ENCODE measurements at regions not wholly inside any gene's neighbourhood (a gene's known extent, or its start where the extent isn't known, plus 50 kb on each side); places are given as distances from the start of the nearest gene placed in this dataset.

DNA sequence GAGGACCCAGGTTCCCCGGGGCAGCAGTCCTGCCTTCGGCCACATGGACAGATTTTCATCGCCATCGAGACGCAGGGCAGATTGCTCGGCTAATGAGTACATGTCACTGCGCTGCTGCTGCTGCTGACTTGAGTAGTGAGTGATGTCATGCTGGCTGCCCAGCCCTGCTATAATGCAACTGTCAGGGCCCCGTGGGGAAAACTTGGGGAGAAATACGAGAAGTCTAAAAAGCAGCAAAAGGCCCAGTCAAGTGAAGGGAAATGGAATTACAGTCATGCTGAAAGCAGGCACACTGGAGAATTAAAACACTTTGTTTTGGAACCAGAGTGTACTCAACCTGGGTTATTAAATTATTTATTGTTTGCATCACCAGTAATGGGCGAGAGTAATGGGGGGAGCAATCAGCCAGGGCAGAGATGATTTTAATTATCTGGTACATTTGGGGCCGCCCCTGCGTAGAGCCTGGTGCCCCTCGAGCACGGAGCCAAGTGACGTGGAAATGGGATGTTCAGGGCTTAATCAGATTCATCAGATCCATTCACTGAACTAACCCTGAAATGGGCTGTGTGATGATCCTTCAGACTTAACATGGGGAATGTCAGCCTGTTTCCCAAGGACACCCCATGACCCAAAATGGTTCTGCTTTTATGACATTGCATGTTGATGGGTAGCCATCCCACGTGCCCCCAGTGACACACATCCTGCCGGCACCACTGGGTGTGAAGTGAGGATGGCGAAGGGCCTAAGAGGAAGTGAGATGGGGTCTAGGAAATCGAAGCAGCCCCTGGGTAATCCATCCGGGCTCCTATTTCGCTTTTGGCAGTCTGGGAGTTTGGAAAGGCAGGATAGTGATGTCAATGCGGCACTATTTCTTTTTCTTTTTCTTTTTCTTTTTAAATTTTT is 241.6 kb upstream of the CADM1 start:
- DNase-seq, result peak; percentile 17

DNA sequence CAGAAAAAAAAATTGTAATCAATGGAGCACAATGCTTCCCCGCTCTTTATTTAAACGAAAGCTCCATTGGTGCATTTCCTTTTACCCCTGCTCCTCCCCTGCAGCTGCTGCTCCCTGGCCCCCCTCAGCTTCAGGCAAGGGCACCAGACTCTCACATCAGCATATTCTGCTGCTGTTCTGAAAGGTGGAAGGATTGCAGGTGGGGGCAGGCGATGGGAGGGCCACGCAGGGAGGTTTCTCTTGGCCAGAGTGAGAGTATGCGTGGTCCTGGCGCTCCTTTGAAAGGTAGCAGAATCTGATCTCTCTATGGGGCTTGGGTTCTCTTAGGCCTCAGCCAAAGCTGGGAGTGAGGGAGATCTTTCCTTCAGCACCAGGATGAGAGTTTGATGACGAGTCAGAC is 240.9 kb upstream of the CADM1 start:
- no peak for DNase-seq

DNA sequence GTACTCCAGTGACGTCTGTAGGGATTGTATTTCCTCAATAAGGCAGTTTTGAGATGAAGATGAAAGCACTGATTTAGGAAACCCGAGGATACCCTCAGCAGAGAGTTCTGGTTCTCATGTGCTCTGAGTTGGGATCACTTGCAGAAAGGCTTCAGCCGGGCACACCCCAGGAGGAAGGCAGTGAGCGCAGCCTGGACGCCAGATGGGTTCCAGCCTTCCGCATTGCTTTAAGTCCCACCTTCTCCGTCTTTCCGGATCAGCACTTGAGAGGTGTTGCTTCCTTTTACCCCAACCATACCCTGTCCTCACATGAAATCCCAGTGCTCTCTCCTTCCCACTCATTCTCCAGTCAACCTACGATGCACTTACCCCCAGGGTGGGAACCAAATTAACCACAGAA is 239.5 kb upstream of the CADM1 start:
- no peak for DNase-seq

DNA sequence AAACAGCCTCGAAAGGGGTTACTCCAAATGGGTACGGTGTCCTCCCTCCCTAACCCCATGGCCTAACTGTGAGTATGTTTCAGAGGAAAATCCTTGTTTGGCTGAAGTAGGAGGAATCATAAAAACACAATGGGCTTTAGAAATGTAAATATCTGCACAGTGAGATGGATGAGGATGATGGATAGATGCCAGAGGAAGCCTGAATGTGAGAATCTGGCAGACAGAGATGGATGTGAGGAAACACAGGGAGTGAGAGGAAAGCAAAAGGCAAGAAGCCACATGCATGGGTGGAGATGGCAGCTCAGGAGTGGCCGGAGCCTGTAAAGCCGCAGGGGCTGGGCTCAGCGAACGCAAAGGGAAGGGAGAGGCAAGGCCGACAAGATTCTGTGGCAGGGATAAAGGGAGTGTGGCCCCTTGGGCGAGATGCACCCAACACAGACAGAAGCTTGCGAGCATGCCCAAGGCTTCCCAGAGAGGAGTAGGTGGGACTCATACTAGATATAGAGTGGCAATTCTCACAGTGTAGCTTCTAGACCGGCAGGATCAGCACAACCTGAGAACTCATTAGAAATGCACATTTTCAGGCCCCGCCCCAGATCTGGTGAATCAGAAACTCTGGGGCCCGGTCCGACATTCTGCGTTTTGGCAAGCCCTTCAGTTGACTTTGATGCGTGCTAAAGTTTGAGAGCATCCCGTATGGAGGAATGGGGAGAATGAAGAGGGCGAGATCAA is 237.3 kb upstream of the CADM1 start:
- DNase-seq, result no peak

DNA sequence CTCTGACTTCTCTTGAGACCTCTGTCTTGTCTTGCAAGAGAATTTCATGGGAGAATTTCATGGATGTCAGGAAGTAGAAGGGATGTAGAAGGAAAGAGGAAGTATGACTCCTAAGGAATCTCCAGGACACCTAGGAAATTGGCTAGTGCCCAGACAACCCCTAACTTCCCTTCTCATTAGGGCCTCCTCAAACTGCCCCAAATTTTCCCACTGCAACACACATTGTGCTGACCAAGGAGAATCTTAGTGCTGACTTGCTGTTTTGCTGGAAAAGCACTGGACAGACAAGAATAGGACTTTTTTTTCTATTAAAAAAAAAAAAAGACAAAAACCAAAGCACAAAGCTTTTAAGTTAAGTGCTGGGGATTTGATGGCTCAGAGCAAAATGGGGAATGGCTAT is 236.1 kb upstream of the CADM1 start:
- no peak for DNase-seq

DNA sequence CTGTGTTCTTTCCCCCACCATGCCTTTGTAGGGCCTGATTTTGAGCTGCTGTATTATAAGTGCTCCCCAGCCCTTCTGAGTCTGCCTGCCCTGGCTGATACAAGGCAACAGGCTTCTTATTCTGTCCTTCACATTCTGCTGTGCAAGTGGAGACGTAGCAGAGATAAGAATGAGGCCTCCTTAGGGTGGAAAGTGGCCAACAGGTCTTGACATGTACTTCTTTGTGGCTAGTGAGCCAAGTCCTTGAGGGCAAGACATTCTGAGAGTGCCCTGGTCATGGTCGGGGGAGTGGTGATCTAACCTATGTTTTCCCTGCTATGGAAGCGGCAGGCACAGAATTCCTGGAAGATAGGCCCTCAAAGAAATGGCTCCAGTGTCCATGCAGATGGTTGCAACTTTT is 235.7 kb upstream of the CADM1 start:
- no peak for DNase-seq

DNA sequence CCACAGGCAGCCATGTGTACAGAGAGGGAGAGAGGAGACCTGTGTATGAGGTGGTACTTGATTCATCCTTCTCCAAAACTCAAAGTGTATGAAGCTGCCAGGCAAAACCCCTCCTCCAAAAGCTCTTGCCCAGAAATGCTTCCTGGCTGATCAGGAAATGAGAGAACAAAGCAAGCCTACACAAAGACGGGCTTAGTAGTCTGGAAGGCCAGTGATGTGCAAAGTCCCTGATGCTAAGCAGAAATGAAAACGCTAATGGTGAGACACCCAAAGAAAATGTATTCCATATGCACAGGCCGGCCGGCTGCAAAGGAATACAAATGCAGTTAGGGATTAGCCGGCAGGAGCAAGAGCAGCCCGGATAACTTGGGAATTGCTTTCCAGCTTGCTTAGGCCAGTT is 234.9 kb upstream of the CADM1 start:
- DNase-seq, result no peak

DNA sequence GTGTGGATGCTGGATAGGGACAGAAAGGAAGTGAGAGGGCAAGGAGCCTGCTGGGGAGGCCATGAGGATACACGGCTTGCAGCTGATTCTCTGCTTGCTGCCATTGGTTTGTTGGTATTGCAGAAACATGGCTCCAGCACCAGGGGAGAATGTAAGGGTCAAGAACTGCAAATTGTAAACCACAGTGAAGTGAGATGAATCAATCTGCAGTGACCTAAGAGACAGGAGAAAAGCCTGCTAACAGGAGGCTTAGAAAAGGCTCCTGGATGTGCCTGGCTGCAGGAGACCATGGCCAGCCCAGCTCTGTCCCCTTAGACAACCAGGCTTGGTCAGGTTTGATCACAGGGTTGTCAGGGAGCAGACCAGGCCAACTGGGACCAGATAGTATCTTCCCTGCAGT is 233.7 kb upstream of the CADM1 start:
- DNase-seq, result no peak

DNA sequence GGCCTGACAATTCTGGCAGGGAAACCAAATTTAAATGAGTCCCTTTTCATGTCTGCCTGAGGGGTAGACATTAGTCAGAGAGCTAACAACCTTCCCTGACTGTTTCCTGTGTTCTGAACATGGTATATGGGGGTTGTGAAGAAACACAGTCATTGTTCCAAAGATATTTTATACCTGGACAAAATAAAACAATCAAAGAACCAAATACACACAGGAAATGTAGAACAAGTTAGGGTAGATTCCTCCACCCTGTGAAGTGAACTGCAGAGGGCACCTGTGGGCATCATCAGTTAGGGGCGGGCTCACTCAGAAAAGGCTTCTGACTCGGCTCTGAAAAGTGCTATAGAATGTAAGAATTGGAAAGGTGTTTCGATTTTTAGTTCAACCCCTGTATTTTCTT is 231.9 kb upstream of the CADM1 start:
- no peak for DNase-seq

DNA sequence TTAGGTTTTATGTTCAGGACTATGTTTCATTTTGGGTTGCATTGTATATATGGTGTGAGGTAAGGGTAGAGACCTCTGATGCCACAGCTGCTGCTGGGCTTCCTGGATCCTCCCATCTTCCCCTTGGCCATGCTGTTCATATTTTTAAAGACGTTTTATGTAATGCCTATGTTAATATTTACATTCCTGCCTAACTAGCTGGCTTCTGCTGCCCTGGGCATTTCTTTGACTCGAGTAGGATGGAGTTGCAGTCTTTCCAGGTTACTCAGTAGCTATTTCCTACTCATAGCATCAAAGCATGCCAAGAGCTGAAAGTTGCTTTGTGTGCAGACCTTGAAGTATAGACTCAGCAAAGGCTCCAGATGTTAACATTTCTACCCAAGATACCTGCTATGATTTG is 220.5 kb upstream of the CADM1 start:
- peak; percentile 63 for DNase-seq

DNA sequence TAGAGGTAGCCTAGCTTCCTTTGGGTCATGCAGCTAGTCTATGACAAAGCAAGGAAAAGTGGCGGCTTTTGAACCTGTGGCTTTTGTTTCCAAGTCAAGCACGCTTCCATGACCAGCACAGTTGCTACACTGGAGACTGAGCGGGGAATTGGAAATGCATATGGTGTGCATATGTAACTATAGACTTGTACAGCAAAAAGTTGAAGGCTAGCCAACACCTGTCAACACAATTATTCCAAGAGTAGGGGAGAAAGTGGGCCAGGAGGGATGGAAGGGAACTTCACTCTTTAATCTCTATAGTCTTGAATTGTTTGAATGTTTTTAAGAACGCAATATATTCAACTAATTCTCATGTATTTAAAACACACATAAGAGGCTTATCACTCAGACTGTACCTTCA is 218.5 kb upstream of the CADM1 start:
- DNase-seq, result no peak

DNA sequence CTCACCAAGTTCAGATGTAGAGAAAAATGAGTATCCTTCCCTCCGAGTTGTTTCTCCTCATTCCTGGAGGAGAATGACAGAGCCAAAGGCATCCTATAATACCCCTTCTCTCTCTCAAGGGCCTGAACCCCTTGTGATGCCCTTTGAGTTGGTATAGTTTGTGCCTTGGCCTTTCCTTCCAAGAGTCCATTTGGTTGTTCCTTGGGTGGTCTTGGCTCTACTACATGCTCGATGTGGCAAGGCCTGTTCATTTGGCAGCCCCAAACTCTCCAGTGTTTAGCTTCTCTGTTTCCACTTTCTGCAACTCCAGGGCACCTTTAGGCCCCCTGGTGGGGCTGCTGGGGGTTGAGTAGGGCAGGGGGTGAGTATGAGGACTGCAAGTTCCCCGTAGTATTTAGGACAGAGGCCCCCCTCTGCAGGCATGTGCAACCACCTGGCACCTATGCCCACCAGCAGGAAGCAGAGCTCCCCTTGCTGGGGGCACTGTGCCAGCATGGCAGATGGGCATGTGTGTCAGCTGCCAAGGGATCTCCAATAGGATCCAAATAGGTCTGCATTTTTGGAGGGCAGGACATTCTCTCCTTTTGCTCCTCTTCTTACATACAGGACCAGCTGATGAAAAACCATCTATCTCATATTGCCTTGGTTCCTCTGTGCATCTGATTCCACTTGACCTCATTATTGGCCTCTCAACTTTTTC is 217.2 kb upstream of the CADM1 start:
- DNase-seq, result no peak

DNA sequence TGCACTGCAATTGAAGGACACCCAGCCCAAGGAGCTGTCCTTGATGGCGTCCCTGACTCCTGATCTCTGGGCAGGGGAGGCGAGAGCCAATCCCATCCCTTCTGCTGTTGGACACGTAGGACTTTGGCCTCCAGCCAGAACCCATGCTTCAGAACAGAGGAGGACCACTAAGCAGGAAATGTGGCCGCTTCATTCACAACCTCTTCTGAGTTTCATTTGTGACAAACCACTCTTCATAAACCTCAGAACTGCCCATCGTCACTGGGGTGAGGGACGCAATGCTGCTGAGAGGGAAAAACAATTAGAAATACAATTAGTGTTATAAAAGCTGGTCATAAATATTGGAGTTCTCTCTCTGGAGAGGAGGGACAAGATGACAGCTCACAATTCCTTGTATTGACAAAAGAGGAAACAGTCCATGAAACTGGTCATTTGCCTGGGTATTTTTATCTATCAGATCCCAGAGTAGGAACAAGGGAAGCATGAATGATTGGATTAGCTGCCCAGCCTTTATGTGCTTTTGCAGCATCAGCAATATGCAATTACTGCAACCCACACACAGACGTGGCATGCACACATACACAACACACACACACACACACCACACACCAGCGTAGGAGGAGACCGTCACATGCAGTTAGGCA is 216.5 kb upstream of the CADM1 start:
- no peak for DNase-seq

DNA sequence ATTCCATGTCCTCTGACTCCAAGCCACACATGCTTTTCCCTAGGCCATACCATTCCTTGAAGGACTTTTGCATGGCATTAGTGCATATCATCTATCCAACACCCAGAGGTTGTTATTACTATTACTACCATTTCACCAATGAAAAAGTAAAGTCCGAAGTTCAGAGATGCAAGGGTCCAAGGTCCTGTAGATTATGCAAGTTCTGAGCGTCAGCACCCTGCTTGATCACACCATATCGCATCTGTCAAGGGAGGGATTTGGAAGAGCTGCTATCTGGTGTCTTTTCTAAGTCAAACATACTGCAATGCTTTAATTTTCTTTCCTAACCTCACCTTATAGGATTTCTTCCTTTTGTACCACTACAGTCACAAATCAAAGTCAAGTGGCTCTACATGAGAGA is 214.7 kb upstream of the CADM1 start:
- no peak for DNase-seq

DNA sequence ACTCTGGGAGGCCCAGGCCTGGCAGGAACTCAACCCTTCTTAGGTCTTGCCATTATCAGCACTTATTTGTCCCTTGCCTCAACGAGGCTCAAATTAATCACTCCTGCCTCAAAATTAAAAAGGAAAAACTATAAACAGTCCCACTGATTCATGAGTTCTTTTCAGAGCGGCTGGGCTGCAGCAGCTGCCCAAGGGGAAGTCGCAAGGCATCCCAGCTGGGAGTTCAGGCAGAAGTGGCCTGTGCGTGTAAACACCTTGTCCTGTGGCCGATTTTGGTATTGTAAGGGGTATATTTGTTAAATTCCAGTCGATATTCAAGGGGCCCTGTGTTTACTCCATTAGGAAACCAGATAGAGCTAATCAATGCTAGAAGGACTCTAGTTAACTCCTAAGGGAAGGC is 213.9 kb upstream of the CADM1 start:
- no peak for DNase-seq

DNA sequence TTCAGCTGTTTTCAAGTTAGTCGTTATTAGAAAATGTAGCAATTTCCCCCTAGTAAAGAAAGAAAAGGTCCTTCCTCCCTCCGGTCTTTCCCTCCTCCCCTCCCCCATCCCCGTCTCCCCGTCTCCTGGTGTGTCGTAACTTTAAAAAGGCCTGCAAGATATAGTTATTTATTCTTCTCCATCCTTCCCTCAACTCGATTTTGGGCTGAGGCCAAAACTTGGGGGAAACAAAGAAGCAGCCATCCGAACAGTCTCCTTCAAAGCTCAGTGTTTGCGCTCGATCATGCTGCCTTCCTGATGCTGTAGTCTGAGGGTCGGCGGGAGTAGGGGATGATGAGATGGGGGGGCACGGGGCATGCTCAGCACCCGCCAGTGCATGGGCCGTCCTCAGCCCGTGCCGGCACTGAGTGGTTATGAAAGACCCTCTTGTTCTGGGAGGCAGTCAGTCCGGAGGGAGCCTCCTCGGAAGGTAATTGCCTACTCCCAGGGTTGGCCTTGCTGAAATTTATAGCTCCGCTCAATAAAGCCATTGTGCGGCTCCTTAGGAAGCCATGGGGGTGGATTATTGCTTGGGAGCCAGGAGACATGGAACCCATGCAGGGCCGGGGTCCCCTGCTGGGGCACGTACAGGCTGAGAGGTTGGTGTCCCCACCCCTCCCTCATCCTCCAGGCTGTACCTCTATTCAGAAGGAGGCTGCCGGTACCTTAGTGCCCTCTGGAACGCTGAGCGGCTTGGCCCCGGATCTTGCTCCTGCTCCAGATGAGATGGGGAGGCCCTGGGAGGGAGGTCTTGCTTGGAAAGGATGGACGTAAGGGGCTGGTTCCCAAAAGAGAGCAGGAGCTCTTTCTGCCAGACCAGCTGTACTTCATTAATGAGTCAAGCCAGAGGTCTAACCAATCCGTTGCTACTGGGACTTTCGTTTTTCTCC is 212.7 kb upstream of the CADM1 start:
- DNase-seq, result no peak

DNA sequence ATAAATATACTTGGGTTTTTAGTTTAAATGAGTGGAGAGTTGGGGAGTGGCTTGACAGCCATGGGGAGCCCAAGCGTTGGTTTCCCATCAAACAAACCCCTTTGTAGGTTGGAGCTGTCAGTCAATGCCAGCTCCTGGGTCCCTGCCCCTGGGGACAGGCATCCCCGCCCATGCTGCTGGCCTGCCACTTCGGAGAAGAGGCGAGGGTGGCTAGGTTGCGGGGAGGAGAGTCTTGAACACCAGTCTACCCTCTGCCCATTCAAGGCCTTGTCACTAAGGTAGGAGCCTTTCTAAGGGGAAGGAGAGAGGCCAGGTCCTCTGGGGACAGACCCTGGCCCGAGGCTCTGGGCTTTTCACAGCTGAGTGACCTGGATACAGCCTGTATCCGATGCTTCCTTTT is 211.9 kb upstream of the CADM1 start:
- no peak for DNase-seq

DNA sequence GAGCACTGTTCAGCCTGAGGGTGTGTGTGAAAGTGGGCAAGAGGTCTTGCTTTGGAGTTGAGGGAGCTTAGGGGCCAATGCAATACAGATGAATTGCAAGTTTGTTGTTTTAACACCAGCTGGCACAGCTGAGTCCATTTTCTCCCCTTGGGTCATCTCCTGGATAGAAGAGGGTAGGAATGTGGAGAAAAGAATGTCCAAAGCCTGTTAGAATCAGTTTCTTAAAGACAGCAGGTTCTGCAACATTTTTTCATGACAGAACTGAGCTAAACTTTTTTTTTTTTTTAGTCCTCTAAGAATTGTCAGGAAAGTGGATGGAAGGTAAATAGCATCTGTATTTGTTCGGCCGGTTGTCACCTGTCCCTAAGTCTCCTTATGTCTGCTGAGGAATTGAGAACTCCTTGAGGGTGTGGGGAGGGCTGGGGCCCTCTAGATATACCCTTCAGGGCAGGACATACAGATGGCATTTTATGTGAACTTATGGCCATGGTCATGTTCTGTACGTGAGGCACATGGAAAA is 211.1 kb upstream of the CADM1 start:
- no peak for DNase-seq

DNA sequence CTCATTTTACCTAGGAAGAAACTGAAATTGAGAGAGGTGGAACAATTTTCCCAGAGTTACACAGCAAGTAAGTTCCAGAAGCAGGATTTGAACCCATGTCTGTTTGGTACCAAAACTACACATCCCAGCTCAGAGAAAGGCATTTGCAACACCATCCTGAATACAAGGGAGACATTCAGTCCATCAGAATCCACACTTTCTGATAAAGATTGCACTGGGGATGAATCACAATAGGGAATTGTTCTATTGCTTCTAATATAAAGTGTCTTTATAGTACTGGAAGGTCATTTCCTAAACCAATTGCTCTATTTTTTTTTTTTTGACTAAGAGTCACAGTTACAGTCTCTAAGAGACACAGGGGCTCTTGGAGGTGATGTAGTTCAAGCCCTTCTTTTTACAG is 208.1 kb upstream of the CADM1 start:
- no peak for DNase-seq

DNA sequence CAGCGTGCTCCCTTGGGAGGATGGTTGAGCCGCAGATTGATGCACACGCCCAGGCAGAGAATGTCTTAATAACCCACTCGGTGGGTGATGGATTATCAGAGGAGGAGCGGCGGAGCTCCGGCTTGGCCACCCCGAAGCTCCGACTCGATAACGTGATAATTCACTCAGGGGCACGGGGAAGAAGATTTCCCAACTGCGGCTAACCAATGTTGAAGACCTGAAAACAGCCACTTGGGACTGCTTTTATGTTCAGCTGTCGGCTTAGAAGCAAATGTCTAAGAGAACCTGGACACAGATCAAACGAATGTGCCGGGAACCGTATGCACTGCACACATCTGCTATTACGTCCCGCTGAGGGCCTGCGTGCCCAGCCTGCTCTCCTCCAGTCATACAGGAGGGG is 206.8 kb upstream of the CADM1 start:
- peak; percentile 34 for DNase-seq

DNA sequence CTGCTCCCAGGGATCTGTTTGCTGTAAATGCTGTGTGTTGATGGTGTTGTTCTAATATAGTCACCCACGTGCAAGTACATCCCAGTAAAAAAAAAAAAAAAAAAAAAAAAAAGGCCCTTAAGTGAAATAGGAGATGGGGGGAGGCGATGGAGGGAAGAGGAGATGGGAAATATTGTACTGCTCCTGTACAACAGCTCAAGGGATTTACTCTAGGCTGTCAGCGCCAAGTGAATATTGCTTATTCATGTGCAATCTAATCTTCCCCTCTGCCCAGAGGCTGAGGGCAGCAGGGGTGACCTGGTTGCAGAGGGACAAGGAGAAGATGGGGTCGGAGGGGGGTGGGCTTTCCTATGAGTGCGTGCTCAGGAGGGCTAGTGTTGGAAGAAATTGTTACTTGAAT is 206.2 kb upstream of the CADM1 start:
- DNase-seq, result no peak

DNA sequence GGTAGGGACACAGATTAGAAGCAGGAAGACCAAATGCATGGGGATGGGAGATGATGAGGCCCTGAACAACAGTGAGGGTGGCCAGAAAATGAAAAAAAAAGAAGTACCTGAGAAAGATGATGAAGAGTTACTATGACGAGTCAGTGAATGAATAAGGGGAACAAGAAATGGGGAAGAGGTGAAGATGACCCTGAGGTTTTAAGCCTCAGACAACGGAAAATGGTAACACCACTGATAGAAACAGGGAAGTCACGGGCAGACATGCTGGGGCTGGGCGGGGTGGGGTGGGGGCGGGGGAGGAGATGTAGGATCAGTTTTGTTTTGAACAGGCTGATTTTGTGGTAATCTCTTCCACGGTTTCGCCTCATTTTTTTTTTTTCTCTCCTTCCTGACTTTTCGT is 205.1 kb upstream of the CADM1 start:
- no peak for DNase-seq

Data from fibroblast of skin of scalp (primary cell).